GM12878 (cell line): ENCODE measurements at regions not wholly inside any gene's neighbourhood (a gene's known extent, or its start where the extent isn't known, plus 50 kb on each side); places are given as distances from the start of the nearest gene placed in this dataset.

Experiments used
- ATAC-seq: fragments of 200-7000 bp; cut with Tn5 transposase; 3 replicates; pipeline ENCODE4 v1.9.1; 2020; ENCODE audit warnings: mild to moderate bottlenecking, moderate library complexity
- BruUV-seq: library from RNA; stranded (reverse); fragments of 400-500 nt; replicated peaks from 2 replicates; lab custom pipeline; 2021; lab: Mats Ljungman, UMichigan
- CTCF ChIA-PET: fragments of 300-600 bp; sonication (Branson Sonifier 250); formaldehyde crosslinking; extraction: SDS; loops from one replicate; lab custom pipeline; 2021; ENCODE audit warnings: inconsistent platforms; lab: Yijun Ruan, JAX
- POLR2A ChIA-PET: fragments of 350-600 bp; formaldehyde crosslinking; extraction: SDS; loops from one replicate; lab custom pipeline; 2021; ENCODE audit warnings: inconsistent platforms; lab: Charles Lee
- RAD21 ChIA-PET: fragments of 300-600 bp; sonication (Branson Sonifier 250); formaldehyde crosslinking; loops from one replicate; lab custom pipeline; 2023; ENCODE audit warnings: antibody characterized with exemption; ENCODE audit not compliant: unreplicated experiment; lab: Charles Lee
- SMC1A ChIA-PET: fragments of 300-600 bp; sonication (Branson Sonifier 250); formaldehyde crosslinking; loops from one replicate; lab custom pipeline; 2023; ENCODE audit not compliant: unreplicated experiment, uncharacterized antibody; lab: Charles Lee
- DNase-seq: peaks from one replicate; pipeline ENCODE4 v3.0.0-alpha.2; 2011; ENCODE audit warnings: low read depth, low spot score
- FAIRE-seq: peaks from 3 replicates; lab custom pipeline; 2011; peaks lifted over from hg19 to GRCh38; lab: Jason Lieb, UNC
- H2AFZ ChIP-seq: 2 replicates; pipeline ENCODE4 v1.6.0; 2011; ENCODE audit warnings: low read depth, low read length, control low read depth; ENCODE audit not compliant: control insufficient read depth
- H3K27ac ChIP-seq: 2 replicates; pipeline ENCODE4 v1.5.1; 2011; ENCODE audit warnings: control low read depth; ENCODE audit not compliant: control insufficient read depth, insufficient read depth
- H3K27me3 ChIP-seq, 2 experiments: replicated peaks in 1 of 2; 2 replicates each; pipeline versions ENCODE4 v1.6.0 to v1.6.1; 2011; ENCODE audit warnings: low read length in 1 of 2; ENCODE audit not compliant: control insufficient read depth in 2 of 2, insufficient read depth in 2 of 2
- H3K36me3 ChIP-seq, 2 experiments: 2 replicates each; pipeline ENCODE4 v1.5.1; 2011; ENCODE audit warnings: low read length in 1 of 2; ENCODE audit not compliant: control insufficient read depth in 2 of 2, insufficient read depth in 2 of 2
- H3K4me1 ChIP-seq: 2 replicates; pipeline ENCODE4 v1.6.1; 2011; ENCODE audit warnings: mild to moderate bottlenecking, low read length, moderate library complexity, mixed read lengths; ENCODE audit not compliant: control insufficient read depth, insufficient read depth
- H3K4me2 ChIP-seq: 2 replicates; pipeline ENCODE4 v1.6.0; 2011; ENCODE audit warnings: control low read depth; ENCODE audit not compliant: control insufficient read depth, insufficient read depth
- H3K4me3 ChIP-seq: fragments of 200-600 bp; sonication (generic); 2 replicates; pipeline ENCODE4 v1.5.1; 2016
- H3K79me2 ChIP-seq: 2 replicates; pipeline ENCODE4 v1.6.0; 2011; ENCODE audit warnings: low read length; ENCODE audit not compliant: control insufficient read depth, insufficient read depth
- H3K9ac ChIP-seq: 2 replicates; pipeline ENCODE4 v1.8.0; 2011; ENCODE audit warnings: low read length, control low read depth, mixed read lengths; ENCODE audit not compliant: control insufficient read depth, insufficient read depth
- H3K9me3 ChIP-seq: replicated peaks from 3 replicates; pipeline ENCODE4 v1.5.1; 2011; ENCODE audit warnings: mild to moderate bottlenecking, low read length; ENCODE audit not compliant: control insufficient read depth, insufficient read depth
- H4K20me1 ChIP-seq: 2 replicates; pipeline ENCODE4 v1.6.0; 2011; ENCODE audit not compliant: control insufficient read depth, insufficient read depth
- ATF3 ChIP-seq: IDR thresholded peaks from 2 replicates; pipeline ENCODE4 v1.6.1; 2011; ENCODE audit warnings: low read depth, mild to moderate bottlenecking, low read length, moderate library complexity, borderline replicate concordance; ENCODE audit errors: extremely low read depth
- BCL3 ChIP-seq: IDR thresholded peaks from 2 replicates; pipeline ENCODE4 v1.6.1; 2011; ENCODE audit warnings: borderline replicate concordance, low read depth, mild to moderate bottlenecking, moderate library complexity, low read length; ENCODE audit not compliant: insufficient read depth, poor library complexity, severe bottlenecking
- CEBPZ ChIP-seq: fragments of 150-350 bp; IDR thresholded peaks from 2 replicates; pipeline ENCODE4 v1.6.1; 2016; ENCODE audit warnings: low read depth, low read length
- CHD2 ChIP-seq: IDR thresholded peaks from 2 replicates; pipeline ENCODE4 v1.6.1; 2011; ENCODE audit warnings: low read depth, low read length, improper control_type of control experiment, borderline replicate concordance
- E2F8 ChIP-seq: fragments of 450-650 bp; IDR thresholded peaks from 2 replicates; pipeline ENCODE4 v1.6.1; 2018; ENCODE audit warnings: mild to moderate bottlenecking, low read depth, moderate library complexity; ENCODE audit not compliant: partially characterized antibody
- FOXK2 ChIP-seq: fragments of 450-650 bp; IDR thresholded peaks from 2 replicates; pipeline ENCODE4 v1.6.1; 2017; ENCODE audit warnings: mild to moderate bottlenecking, moderate library complexity
- HDAC2 ChIP-seq: fragments of 200-600 bp; sonication (generic); IDR thresholded peaks from 2 replicates; pipeline ENCODE4 v1.6.1; 2017
- NRF1 ChIP-seq: conservative IDR thresholded peaks from 2 replicates; pipeline ENCODE4 v1.6.1; 2011; ENCODE audit warnings: mild to moderate bottlenecking, low read depth, low read length, improper control_type of control experiment
- POLR2AphosphoS5 ChIP-seq: IDR thresholded peaks from 2 replicates; pipeline ENCODE4 v1.6.1; 2011; ENCODE audit warnings: mild to moderate bottlenecking, low read length, inconsistent platforms
- REST ChIP-seq: IDR thresholded peaks from 2 replicates; pipeline ENCODE4 v1.6.1; 2012; ENCODE audit warnings: mild to moderate bottlenecking, low read depth, low read length
- SMC3 ChIP-seq: IDR thresholded peaks from 2 replicates; pipeline ENCODE4 v1.6.1; 2011; ENCODE audit warnings: low read length, improper control_type of control experiment, borderline replicate concordance
- ZNF207 ChIP-seq: fragments of 450-650 bp; IDR thresholded peaks from 2 replicates; pipeline ENCODE4 v1.6.1; 2014; ENCODE audit warnings: antibody characterized with exemption, mild to moderate bottlenecking, borderline replicate concordance
- WGBS: methylation state at CpG from one replicate; pipeline ENCODE4 v1.1.6; 2016; ENCODE audit warnings: low lambda C conversion rate; ENCODE audit not compliant: insufficient replicate concordance, insufficient coverage; ENCODE audit errors: missing lambda C conversion rate; 5-methylcytosine and 5-hydroxymethylcytosine counted together
- in situ Hi-C: fragments of 300-500 bp; cut with MboI; formaldehyde crosslinking; loops from 9 replicates; pipeline ENCODE4 v1.14.3; 2018; ENCODE audit warnings: mixed read lengths
- intact Hi-C: fragments of 100-400 bp; cut with micrococcal nuclease; formaldehyde crosslinking; loops from one replicate; pipeline ENCODE4 v1.14.2; 2022; ENCODE audit not compliant: unreplicated experiment

GRCh38 chr22:27627444-27627833, 174.1 kb downstream of the MN1 start (continued):
- TF ChIP-seq CEBPZ (no peak), BCL3 (no peak)

GRCh38 chr22:27627901-27628300, 173.7 kb downstream of the MN1 start:
- RAD21 ChIA-PET = no interaction called here
- Histone ChIP-seq H2AFZ (no peak overlapping the region), H3K4me2 (no peak overlapping the region), H3K79me2 (no peaks in the 10 kb centered on the region), H3K9ac (no peak overlapping the region), H3K27me3 (no peaks in the 10 kb centered on the region; a peak in 2 of 4 replicates), H3K4me3 (no peak overlapping the region), H3K27ac (no peak overlapping the region), H3K9me3 (no peaks in the 10 kb centered on the region), H3K36me3 (no peaks in the 10 kb centered on the region), H4K20me1 (no peaks in the 10 kb centered on the region), H3K4me1 (no peaks in the 10 kb centered on the region)
- 56% methylated on average over 6 of the region's 6 CpGs for WGBS
- intact Hi-C loops (no loop called here), in situ Hi-C loops (no loop called here)
- ATAC-seq (no peak), FAIRE-seq (no peak), DNase-seq (no peak)
- CTCF ChIA-PET = no interaction called here
- SMC1A ChIA-PET = no interaction called here
- BruUV-seq = no TSS peak
- POLR2A ChIA-PET = no interaction called here
- TF ChIP-seq SMC3 (no peak), NRF1 (no peak), ATF3 (no peak), POLR2AphosphoS5 (no peak), E2F8 (no peak), ZNF207 (no peak), HDAC2 (no peak), FOXK2 (no peak), REST (no peak), CHD2 (no peak)
